Body of pancreas (tissue), 4 donors: ENCODE measurements at regions not wholly inside any gene's neighbourhood (a gene's known extent, or its start where the extent isn't known, plus 50 kb on each side); places are given as distances from the start of the nearest gene placed in this dataset.

Experiments used
- ATAC-seq: fragments of 150-250 bp; one replicate; pipeline ENCODE4 v1.9.1; 2016
- DNase-seq, 4 donors: peaks; one replicate each; pipeline ENCODE4 v3.0.0-alpha.2; 2019
- H3K27ac ChIP-seq, 4 donors: fragments of 200-600 bp; sonication (generic); 1 replicate in 3 of 4; 2 replicates in 1 of 4; pipeline versions ENCODE4 v1.5.1 to v1.6.1; 2016 to 2019; ENCODE audit warnings: mild to moderate bottlenecking in 1 of 4, mixed read lengths in 1 of 4, moderate library complexity in 1 of 4
- H3K27me3 ChIP-seq, 2 donors: fragments of 200-600 bp; sonication (generic); one replicate each; pipeline ENCODE4 v1.6.0; 2016; ENCODE audit warnings: mild to moderate bottlenecking in 1 of 2
- H3K36me3 ChIP-seq, 2 donors: fragments of 200-600 bp; sonication (generic); replicated peaks in 1 of 2; 2 replicates each; pipeline ENCODE4 v1.5.1; 2016; ENCODE audit warnings: low read depth in 2 of 2; ENCODE audit not compliant: insufficient read depth in 1 of 2
- H3K4me1 ChIP-seq: fragments of 200-600 bp; sonication (generic); one replicate; pipeline ENCODE4 v1.6.0; 2016
- H3K4me3 ChIP-seq, 2 donors: fragments of 200-600 bp; sonication (generic); 1 replicate in 1 of 2; 2 replicates in 1 of 2; pipeline ENCODE4 v1.5.1; 2016 to 2019
- H3K9me3 ChIP-seq, 3 donors: fragments of 200-600 bp; sonication (generic); 1 replicate in 2 of 3; 2 replicates in 1 of 3; pipeline ENCODE4 v1.5.1; 2016
- CTCF ChIP-seq, 7 experiments: fragments of 450-650 bp in 4 of 7; fragments of 200-600 bp in 3 of 7; sonication (generic) in 3 of 7; IDR thresholded peaks; one replicate each; pipeline ENCODE4 v1.5.1; 2016 to 2019; ENCODE audit warnings: antibody characterized with exemption in 7 of 7
- POLR2A ChIP-seq, 3 donors: fragments of 450-650 bp; IDR thresholded peaks; one replicate each; pipeline ENCODE4 v1.6.1; 2016; ENCODE audit warnings: antibody characterized with exemption in 3 of 3, mild to moderate bottlenecking in 2 of 3
- WGBS, 2 donors: methylation state at CpG; one replicate each; pipeline ENCODE4 v1.1.5; 2017; 5-methylcytosine and 5-hydroxymethylcytosine counted together
- intact Hi-C: fragments of 100-400 bp; cut with DNase I; formaldehyde crosslinking; loops from one replicate; pipeline ENCODE4 v1.15.1; 2023

- intact Hi-C loops, result no loop called here
- H3K27me3 ChIP-seq, result no peaks in the 10 kb centered on the region
- TF ChIP-seq POLR2A (IDR thresholded peaks at IDR 0.05), result no peak
- no peak for TF ChIP-seq CTCF (IDR thresholded peaks at IDR 0.05)
- no peaks in the 10 kb centered on the region for H3K36me3 ChIP-seq
- ATAC-seq, result no peak
- H3K9me3 ChIP-seq, result no peaks in the 10 kb centered on the region
- no peak overlapping the region for H3K4me3 ChIP-seq
- WGBS, 2 donors, result 66% methylated on average over 6 of the region's 6 CpGs
- no peaks in the 10 kb centered on the region for H3K4me1 ChIP-seq
- H3K27ac ChIP-seq, result no peak overlapping the region
- no peak for DNase-seq
Observed at GRCh38 chr2:16160281-16161084, 220.1 kb downstream of the MYCN start.

DNA sequence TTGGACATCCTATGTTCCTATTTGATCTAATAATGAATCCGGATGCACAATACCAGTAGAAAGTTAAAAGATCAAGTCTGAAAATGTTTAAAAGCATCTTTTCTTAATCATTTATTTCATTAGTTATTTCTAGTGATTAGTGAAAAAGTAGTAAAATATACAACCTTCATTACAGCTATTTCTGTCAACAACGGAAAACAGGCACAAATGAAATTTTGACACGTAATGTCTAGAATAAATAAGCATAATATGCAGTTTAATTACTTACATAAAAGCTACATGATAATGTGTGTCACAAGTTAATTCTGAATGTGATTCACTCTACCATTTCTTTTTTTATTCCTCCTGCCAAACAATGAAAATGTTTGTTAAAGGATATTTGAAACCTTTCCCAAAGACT is 216.1 kb downstream of the MYCN start:
- no peak for ATAC-seq
- intact Hi-C loops, result no loop called here
- WGBS, 2 donors, result 71 to 74% methylated on average over 3 of the region's 3 CpGs

DNA sequence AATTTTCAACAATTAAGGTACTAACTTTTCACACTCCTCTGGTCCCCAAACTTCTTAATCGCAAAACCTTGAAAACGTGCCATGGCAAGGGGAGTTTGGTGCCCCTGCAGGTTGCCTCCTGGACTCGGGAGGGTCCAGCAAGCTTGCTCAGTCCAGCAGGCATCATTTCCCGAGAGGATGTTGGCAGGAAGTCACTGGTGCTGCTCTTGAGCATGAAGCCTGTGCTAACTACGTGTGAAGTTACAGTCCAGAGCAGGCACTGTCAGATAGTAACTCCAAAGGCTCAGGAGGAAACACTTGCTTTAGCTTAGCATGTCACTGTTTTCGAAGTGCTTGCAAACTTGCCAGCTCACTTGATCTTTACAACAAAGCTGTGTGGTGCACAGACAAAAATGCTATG is 215.4 kb downstream of the MYCN start:
- WGBS, 2 donors, result 40 to 54% methylated on average over 6 of the region's 6 CpGs
- H3K9me3 ChIP-seq, result no peaks in the 10 kb centered on the region
- no peak for DNase-seq

More for the DNA sequence above, 216.1 kb downstream of the MYCN start:
- H3K27me3 ChIP-seq, result no peaks in the 10 kb centered on the region
- no peak overlapping the region for H3K4me3 ChIP-seq
- no peaks in the 10 kb centered on the region for H3K9me3 ChIP-seq
- H3K36me3 ChIP-seq, result no peaks in the 10 kb centered on the region
- H3K27ac ChIP-seq, result no peak overlapping the region
- no peaks in the 10 kb centered on the region for H3K4me1 ChIP-seq
- no peak for DNase-seq
- TF ChIP-seq POLR2A (IDR thresholded peaks at IDR 0.05) (no peak), CTCF (IDR thresholded peaks at IDR 0.05) (no peak)

DNA sequence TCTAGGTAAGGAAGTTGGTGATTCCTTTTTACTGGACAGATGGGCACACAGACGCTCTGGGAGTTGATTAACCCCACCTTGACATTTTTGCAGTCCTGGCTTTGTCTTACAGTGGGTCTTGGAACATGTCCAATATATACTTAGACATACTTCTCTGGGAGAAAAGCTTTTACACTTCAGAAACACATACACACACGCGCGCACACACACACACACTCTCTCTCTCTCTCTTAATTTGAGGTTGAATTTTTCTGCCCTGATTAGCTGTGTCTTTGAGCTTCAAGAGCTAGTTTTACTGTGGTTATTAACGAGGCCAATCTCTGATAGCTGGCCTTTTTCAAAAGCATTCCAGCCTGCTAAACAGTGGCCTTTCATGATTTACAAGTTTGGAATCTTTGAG is 215.0 kb downstream of the MYCN start:
- DNase-seq (no peak), ATAC-seq (no peak)
- 75 to 77% methylated on average over 5 of the region's 5 CpGs for WGBS, 2 donors
- no peak for TF ChIP-seq CTCF (IDR thresholded peaks at IDR 0.05)
- no peak for TF ChIP-seq POLR2A (IDR thresholded peaks at IDR 0.05)
- Histone ChIP-seq H3K36me3 (no peaks in the 10 kb centered on the region), H3K27ac (no peak overlapping the region), H3K4me3 (no peak overlapping the region), H3K9me3 (no peaks in the 10 kb centered on the region), H3K4me1 (no peaks in the 10 kb centered on the region), H3K27me3 (no peaks in the 10 kb centered on the region)
- intact Hi-C loops, result no loop called here

More for the DNA sequence above, 215.4 kb downstream of the MYCN start:
- H3K36me3 ChIP-seq, result no peaks in the 10 kb centered on the region
- H3K4me1 ChIP-seq, result no peaks in the 10 kb centered on the region
- H3K27me3 ChIP-seq, result no peaks in the 10 kb centered on the region
- H3K4me3 ChIP-seq, result no peak overlapping the region
- ATAC-seq, result no peak
- intact Hi-C loops, result no loop called here
- TF ChIP-seq CTCF (IDR thresholded peaks at IDR 0.05) (no peak), POLR2A (IDR thresholded peaks at IDR 0.05) (no peak)
- no peak overlapping the region for H3K27ac ChIP-seq
